ENCODE measurements at regions not wholly inside any gene's neighbourhood (a gene's known extent, or its start where the extent isn't known, plus 50 kb on each side); places are given as distances from the start of the nearest gene placed in this dataset.
"Not testable (repeated sequence)": the region's sequence is repeated elsewhere in the genome, so short reads cannot be mapped to it uniquely, and the experiment has no call there.

DNA sequence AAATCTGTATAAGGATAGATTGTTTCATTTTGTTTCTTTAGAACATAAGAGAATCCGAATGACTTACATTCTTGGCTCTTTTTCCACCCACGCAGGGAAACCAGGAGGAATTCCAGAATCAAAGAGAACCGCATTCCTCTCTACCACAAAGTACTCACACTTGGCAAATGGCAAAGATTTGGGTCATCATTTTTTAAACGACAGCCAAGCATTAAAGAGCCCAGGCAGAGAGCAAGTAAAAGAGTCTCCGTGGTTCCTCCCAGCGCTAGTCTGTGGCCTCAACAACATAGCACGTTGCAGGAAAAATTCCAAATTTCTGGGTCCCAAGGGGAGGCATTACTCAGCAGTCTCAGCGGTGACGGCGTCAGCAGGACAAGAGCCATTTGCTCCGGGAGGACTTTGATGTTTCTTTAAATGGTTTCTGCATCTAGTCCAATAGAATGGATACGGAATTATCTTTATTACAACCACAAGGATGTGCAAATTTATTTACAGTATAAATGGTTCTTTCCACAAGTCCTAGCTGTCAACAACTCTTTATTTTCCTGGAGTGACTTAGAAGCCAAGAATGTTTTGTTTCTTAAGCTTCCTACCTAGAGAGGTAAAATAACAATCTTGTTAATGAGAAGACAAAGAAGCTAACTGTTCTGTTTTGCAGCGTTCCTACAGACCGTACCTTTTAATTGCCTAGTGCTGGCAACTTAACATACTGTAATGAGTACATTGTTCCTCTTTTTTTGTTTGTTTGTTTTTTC, 232.5 kb downstream of the SKIDA1 start:
- Histone ChIP-seq H3K4me1 (ENCODE audit: control insufficient read depth, insufficient read depth, low read length) (no peaks in the 10 kb centered on the region), H3K36me3 (ENCODE audit: control insufficient read depth, insufficient read depth, low read length) (no peaks in the 10 kb centered on the region), H3K27me3 (ENCODE audit: control insufficient read depth, insufficient read depth, low read length) (peaks cover 16% of the 10 kb centered on the region), H3K9me3 (ENCODE audit: control insufficient read depth, low read depth, low read length) (no peaks in the 10 kb centered on the region), H3K27ac (ENCODE audit: low read length) (no peak overlapping the region), H3K4me3 (ENCODE audit: low read length) (no peak overlapping the region)
- DNase-seq, result peak in 1 of 2 donors; percentile 29
- 49% methylated on average over 2 of the region's 14 CpGs for WGBS (ENCODE audit: insufficient coverage, low lambda C conversion rate)

- DNase-seq, result no peak
- H3K4me1 ChIP-seq (ENCODE audit: control insufficient read depth, insufficient read depth, low read length), result no peaks in the 10 kb centered on the region
- H3K27me3 ChIP-seq (ENCODE audit: control insufficient read depth, insufficient read depth, low read length), result peaks cover 16% of the 10 kb centered on the region
- WGBS (ENCODE audit: insufficient coverage, low lambda C conversion rate), result no CpG with 5 or more reads among the region's 2 CpGs
- H3K4me3 ChIP-seq (ENCODE audit: low read length), result no peak overlapping the region
- H3K9me3 ChIP-seq (ENCODE audit: control insufficient read depth, low read depth, low read length), result no peaks in the 10 kb centered on the region
- H3K36me3 ChIP-seq (ENCODE audit: control insufficient read depth, insufficient read depth, low read length), result no peaks in the 10 kb centered on the region
- no peak overlapping the region for H3K27ac ChIP-seq (ENCODE audit: low read length)
These were observed 234.9 kb downstream of the SKIDA1 start for GRCh38 chr10:21290499-21291160.

DNA sequence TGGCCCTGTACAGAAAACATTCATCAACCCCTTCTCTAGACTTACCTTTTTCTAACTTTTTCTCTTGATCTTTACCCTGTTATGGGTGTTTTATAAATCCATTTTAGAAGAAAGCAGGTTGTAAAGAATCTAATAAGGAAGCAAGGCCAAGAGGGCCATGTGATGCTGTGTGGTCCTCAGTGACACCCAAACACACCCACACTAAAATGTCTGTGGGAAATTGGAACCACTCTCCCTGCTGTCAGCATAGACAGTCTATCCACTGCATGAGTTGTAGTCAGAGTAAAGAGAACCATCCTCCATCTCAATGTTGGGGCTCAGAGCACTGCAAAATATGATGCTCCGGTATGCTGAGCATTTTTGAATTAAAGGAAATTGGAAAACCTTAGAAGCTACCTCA, 235.5 kb downstream of the SKIDA1 start:
- no peaks in the 10 kb centered on the region for H3K9me3 ChIP-seq (ENCODE audit: control insufficient read depth, low read depth, low read length)
- H3K36me3 ChIP-seq (ENCODE audit: control insufficient read depth, insufficient read depth, low read length), result no peaks in the 10 kb centered on the region
- WGBS (ENCODE audit: insufficient coverage, low lambda C conversion rate), result no CpG with 5 or more reads among the region's 1 CpG
- DNase-seq, result no peak
- no peak overlapping the region for H3K27ac ChIP-seq (ENCODE audit: low read length)
- H3K4me1 ChIP-seq (ENCODE audit: control insufficient read depth, insufficient read depth, low read length), result no peaks in the 10 kb centered on the region
- H3K4me3 ChIP-seq (ENCODE audit: low read length), result no peak overlapping the region
- peaks cover 16% of the 10 kb centered on the region for H3K27me3 ChIP-seq (ENCODE audit: control insufficient read depth, insufficient read depth, low read length)

DNA sequence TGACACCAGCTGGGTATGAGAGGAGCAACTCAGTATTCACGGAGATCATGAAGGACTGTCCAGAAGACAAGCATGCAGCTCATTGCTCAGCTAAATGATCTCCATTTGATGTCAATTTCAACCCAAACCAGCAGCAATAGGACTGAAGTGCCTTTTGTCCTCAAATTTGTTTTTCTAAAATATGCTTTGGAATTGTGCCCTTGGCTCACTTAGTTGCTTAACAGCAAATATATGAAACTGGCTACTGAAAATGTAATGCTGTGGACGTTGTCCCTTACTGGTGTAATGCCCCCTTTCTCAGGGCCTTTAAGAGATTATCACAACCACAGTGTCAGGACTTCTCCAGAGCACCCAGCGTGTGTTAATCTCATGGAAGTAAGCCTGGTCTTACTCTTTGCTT, 236.2 kb downstream of the SKIDA1 start:
- Histone ChIP-seq H3K4me3 (ENCODE audit: low read length) (no peak overlapping the region), H3K27me3 (ENCODE audit: control insufficient read depth, insufficient read depth, low read length) (peaks cover 11% of the 10 kb centered on the region), H3K27ac (ENCODE audit: low read length) (no peak overlapping the region), H3K4me1 (ENCODE audit: control insufficient read depth, insufficient read depth, low read length) (no peaks in the 10 kb centered on the region), H3K9me3 (ENCODE audit: control insufficient read depth, low read depth, low read length) (no peaks in the 10 kb centered on the region), H3K36me3 (ENCODE audit: control insufficient read depth, insufficient read depth, low read length) (no peaks in the 10 kb centered on the region)
- DNase-seq, result no peak
- no CpG with 5 or more reads among the region's 3 CpGs for WGBS (ENCODE audit: insufficient coverage, low lambda C conversion rate)

DNA sequence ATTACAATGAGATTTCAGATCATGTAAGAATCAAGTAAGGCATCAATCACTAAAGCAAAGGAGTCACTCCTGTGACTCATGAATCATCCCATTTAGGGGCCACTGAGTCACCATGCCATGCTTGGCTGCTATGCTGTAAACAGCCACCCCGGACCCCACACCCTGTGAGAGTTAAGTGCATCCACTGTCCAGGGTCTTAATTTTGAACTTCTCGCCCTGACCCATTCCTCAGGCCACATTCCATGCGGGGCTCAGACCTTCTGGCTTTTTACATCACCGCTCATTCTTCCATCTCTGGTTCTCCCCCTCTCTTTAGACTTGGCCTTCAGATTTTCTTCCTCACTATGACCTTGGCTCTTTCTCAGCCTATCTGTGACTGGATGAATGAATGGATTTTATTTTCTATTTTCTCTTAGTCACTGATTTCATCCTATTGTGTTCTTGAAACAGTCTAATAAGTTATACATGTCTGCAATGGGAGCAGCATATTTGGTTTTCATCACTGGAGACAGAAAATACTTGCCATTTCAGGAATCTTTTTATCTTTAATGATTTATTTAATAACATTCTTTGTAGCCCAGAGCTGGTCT, 239.6 kb downstream of the SKIDA1 start:
- WGBS (ENCODE audit: insufficient coverage, low lambda C conversion rate), result 100% methylated on average over 3 of the region's 4 CpGs
- Histone ChIP-seq H3K4me3 (ENCODE audit: low read length) (no peak overlapping the region), H3K36me3 (ENCODE audit: control insufficient read depth, insufficient read depth, low read length) (no peaks in the 10 kb centered on the region), H3K27ac (ENCODE audit: low read length) (no peak overlapping the region), H3K4me1 (ENCODE audit: control insufficient read depth, insufficient read depth, low read length) (no peaks in the 10 kb centered on the region), H3K27me3 (ENCODE audit: control insufficient read depth, insufficient read depth, low read length) (no peaks in the 10 kb centered on the region), H3K9me3 (ENCODE audit: control insufficient read depth, low read depth, low read length) (no peaks in the 10 kb centered on the region)
- no peak for DNase-seq

GRCh38 chr10:21285207-21285606, 240.3 kb downstream of the SKIDA1 start:
- Histone ChIP-seq H3K9me3 (ENCODE audit: control insufficient read depth, low read depth, low read length) (no peaks in the 10 kb centered on the region), H3K27ac (ENCODE audit: low read length) (no peak overlapping the region), H3K27me3 (ENCODE audit: control insufficient read depth, insufficient read depth, low read length) (no peaks in the 10 kb centered on the region), H3K4me1 (ENCODE audit: control insufficient read depth, insufficient read depth, low read length) (no peaks in the 10 kb centered on the region), H3K4me3 (ENCODE audit: low read length) (no peak overlapping the region), H3K36me3 (ENCODE audit: control insufficient read depth, insufficient read depth, low read length) (no peaks in the 10 kb centered on the region)
- no peak for DNase-seq
- WGBS (ENCODE audit: insufficient coverage, low lambda C conversion rate), result no CpG with 5 or more reads among the region's 4 CpGs

DNA sequence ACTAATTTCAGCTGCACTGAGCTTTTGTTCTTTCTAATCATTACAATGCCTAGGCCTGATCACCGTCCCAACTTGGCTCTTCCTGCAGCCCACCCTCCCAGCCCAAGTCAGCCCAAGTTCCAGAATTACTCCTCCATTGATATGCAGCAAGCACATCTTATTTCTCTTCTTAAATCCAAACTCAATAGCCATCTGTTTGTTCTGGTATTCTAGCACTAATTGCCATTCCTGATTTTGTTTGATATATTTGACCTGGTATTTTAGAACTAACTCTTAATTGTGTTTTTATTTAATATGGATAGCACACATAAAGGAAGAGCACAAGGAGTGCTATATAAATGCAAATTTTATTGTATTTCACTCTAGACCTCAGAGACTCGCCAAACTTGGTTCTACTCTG, 241.2 kb downstream of the SKIDA1 start:
- Histone ChIP-seq H3K4me3 (ENCODE audit: low read length) (no peak overlapping the region), H3K27me3 (ENCODE audit: control insufficient read depth, insufficient read depth, low read length) (no peaks in the 10 kb centered on the region), H3K4me1 (ENCODE audit: control insufficient read depth, insufficient read depth, low read length) (no peaks in the 10 kb centered on the region), H3K27ac (ENCODE audit: low read length) (no peak overlapping the region), H3K9me3 (ENCODE audit: control insufficient read depth, low read depth, low read length) (no peaks in the 10 kb centered on the region), H3K36me3 (ENCODE audit: control insufficient read depth, insufficient read depth, low read length) (no peaks in the 10 kb centered on the region)
- no CpG with 5 or more reads among the region's 2 CpGs for WGBS (ENCODE audit: insufficient coverage, low lambda C conversion rate)
- DNase-seq, result no peak

- not testable (repeated sequence) for H3K9me3 ChIP-seq (ENCODE audit: control insufficient read depth, low read depth, low read length); H3K27me3 ChIP-seq (ENCODE audit: control insufficient read depth, insufficient read depth, low read length); H3K27ac ChIP-seq (ENCODE audit: low read length); H3K4me3 ChIP-seq (ENCODE audit: low read length); H3K4me1 ChIP-seq (ENCODE audit: control insufficient read depth, insufficient read depth, low read length); H3K36me3 ChIP-seq (ENCODE audit: control insufficient read depth, insufficient read depth, low read length); DNase-seq
- WGBS (ENCODE audit: insufficient coverage, low lambda C conversion rate), result 93% methylated on average over 2 of the region's 6 CpGs
These were observed 242.4 kb downstream of the SKIDA1 start for GRCh38 chr10:21283053-21283452.

DNA sequence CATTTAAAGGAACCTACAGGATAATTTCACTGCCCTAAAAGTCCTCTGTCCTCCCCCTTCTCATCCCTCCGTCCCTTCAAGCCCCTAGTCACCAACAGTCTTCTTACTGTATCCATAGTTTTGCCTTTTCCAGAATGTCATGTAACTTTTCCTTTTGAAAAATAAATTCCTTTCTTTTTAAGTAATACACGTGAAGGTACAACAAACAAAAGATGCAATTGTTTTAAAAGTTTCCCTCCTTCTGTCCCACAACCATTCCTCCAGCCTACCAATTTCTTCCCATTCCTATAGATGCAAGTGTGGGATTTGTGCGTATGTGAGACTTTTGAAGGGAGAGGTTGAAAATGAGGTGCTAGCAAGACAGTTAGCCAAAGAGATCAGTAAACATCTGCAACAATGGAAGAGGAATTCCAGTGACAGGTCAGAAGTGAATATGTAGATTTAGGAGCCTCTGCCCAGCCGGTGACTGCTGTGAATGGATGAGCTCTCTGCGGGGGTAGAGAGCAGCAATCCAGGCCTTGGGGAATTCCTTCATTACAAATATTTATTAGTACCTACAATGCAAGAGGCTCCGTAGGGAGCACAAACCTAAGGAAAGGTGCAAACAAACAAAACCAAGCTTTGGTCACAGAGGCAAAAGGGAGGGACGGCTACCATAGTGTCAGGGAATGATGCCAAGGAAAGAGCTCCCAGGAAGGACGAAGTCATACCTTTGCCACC, 243.6 kb downstream of the SKIDA1 start:
- no peak overlapping the region for H3K27ac ChIP-seq (ENCODE audit: low read length)
- H3K36me3 ChIP-seq (ENCODE audit: control insufficient read depth, insufficient read depth, low read length), result no peaks in the 10 kb centered on the region
- no peaks in the 10 kb centered on the region for H3K4me1 ChIP-seq (ENCODE audit: control insufficient read depth, insufficient read depth, low read length)
- DNase-seq, result no peak
- H3K27me3 ChIP-seq (ENCODE audit: control insufficient read depth, insufficient read depth, low read length), result no peaks in the 10 kb centered on the region
- 81% methylated on average over 3 of the region's 8 CpGs for WGBS (ENCODE audit: insufficient coverage, low lambda C conversion rate)
- no peaks in the 10 kb centered on the region for H3K9me3 ChIP-seq (ENCODE audit: control insufficient read depth, low read depth, low read length)
- no peak overlapping the region for H3K4me3 ChIP-seq (ENCODE audit: low read length)

- Histone ChIP-seq H3K27ac (ENCODE audit: low read length) (no peak overlapping the region), H3K36me3 (ENCODE audit: control insufficient read depth, insufficient read depth, low read length) (no peaks in the 10 kb centered on the region), H3K4me1 (ENCODE audit: control insufficient read depth, insufficient read depth, low read length) (no peaks in the 10 kb centered on the region), H3K4me3 (ENCODE audit: low read length) (no peak overlapping the region), H3K9me3 (ENCODE audit: control insufficient read depth, low read depth, low read length) (no peaks in the 10 kb centered on the region), H3K27me3 (ENCODE audit: control insufficient read depth, insufficient read depth, low read length) (no peaks in the 10 kb centered on the region)
- no CpG with 5 or more reads among the region's 2 CpGs for WGBS (ENCODE audit: insufficient coverage, low lambda C conversion rate)
- DNase-seq, result no peak
These were observed 244.4 kb downstream of the SKIDA1 start for GRCh38 chr10:21280971-21281572.

Data from large intestine (tissue), 3 donors.